ENCODE measurements at regions not wholly inside any gene's neighbourhood (a gene's known extent, or its start where the extent isn't known, plus 50 kb on each side); places are given as distances from the start of the nearest gene placed in this dataset.

- DNase-seq (ENCODE audit: low read depth), result no peak
These were observed 275.9 kb upstream of the KLHL1 start for GRCh38 chr13:70384156-70384555.

- no peak for DNase-seq (ENCODE audit: low read depth)
These were observed 272.6 kb upstream of the KLHL1 start for GRCh38 chr13:70380809-70381208.

GRCh38 chr13:70375718-70376117 is 267.5 kb upstream of the KLHL1 start:
- no peak for DNase-seq (ENCODE audit: low read depth)

- DNase-seq (ENCODE audit: low read depth), result no peak
These were observed 262.7 kb upstream of the KLHL1 start for GRCh38 chr13:70370924-70371323.

- no peak for DNase-seq (ENCODE audit: low read depth)
These were observed 258.5 kb upstream of the KLHL1 start for GRCh38 chr13:70366720-70367119.

- DNase-seq (ENCODE audit: low read depth), result no peak
These were observed 255.7 kb upstream of the KLHL1 start for GRCh38 chr13:70363991-70364390.

- DNase-seq (ENCODE audit: low read depth), result no peak
These were observed 254.7 kb upstream of the KLHL1 start for GRCh38 chr13:70362820-70363570.

GRCh38 chr13:70357031-70357430 is 248.8 kb upstream of the KLHL1 start:
- DNase-seq (ENCODE audit: low read depth), result no peak

- no peak for DNase-seq (ENCODE audit: low read depth)
These were observed 244.8 kb upstream of the KLHL1 start for GRCh38 chr13:70353096-70353495.

- DNase-seq (ENCODE audit: low read depth), result no peak
These were observed 239.8 kb upstream of the KLHL1 start for GRCh38 chr13:70347947-70348620.

GRCh38 chr13:70339738-70340137 is 231.5 kb upstream of the KLHL1 start:
- DNase-seq (ENCODE audit: low read depth), result no peak

- DNase-seq (ENCODE audit: low read depth), result no peak
These were observed 230.4 kb upstream of the KLHL1 start for GRCh38 chr13:70338609-70339008.

GRCh38 chr13:70336866-70337265 is 228.6 kb upstream of the KLHL1 start:
- no peak for DNase-seq (ENCODE audit: low read depth)

GRCh38 chr13:70333752-70334151 is 225.5 kb upstream of the KLHL1 start:
- no peak for DNase-seq (ENCODE audit: low read depth)

GRCh38 chr13:70330697-70331361 is 222.6 kb upstream of the KLHL1 start:
- no peak for DNase-seq (ENCODE audit: low read depth)

GRCh38 chr13:70324519-70324918 is 216.3 kb upstream of the KLHL1 start:
- no peak for DNase-seq (ENCODE audit: low read depth)

GRCh38 chr13:70311191-70311590 is 202.9 kb upstream of the KLHL1 start:
- no peak for DNase-seq (ENCODE audit: low read depth)

GRCh38 chr13:70310396-70311119 is 202.3 kb upstream of the KLHL1 start:
- DNase-seq (ENCODE audit: low read depth), result no peak

- no peak for DNase-seq (ENCODE audit: low read depth)
These were observed 189.0 kb upstream of the KLHL1 start for GRCh38 chr13:70297189-70297616.

- DNase-seq (ENCODE audit: low read depth), result no peak
These were observed 176.1 kb upstream of the KLHL1 start for GRCh38 chr13:70284371-70284770.

- no peak for DNase-seq (ENCODE audit: low read depth)
These were observed 167.6 kb upstream of the KLHL1 start for GRCh38 chr13:70275841-70276240.

- DNase-seq (ENCODE audit: low read depth), result no peak
These were observed 147.2 kb upstream of the KLHL1 start for GRCh38 chr13:70255406-70255991.
